ENCODE measurements at regions not wholly inside any gene's neighbourhood (a gene's known extent, or its start where the extent isn't known, plus 50 kb on each side); places are given as distances from the start of the nearest gene placed in this dataset.

GRCh38 chr6:167524261-167525111, 199.6 kb downstream of the TTLL2 start:
- DNase-seq (no peak), ATAC-seq (peak in 3 of 4 donors; percentile 21 to 23 (median 22))
- Histone ChIP-seq H3K27ac (no peak overlapping the region), H3K4me3 (no peak overlapping the region), H3K36me3 (no peaks in the 10 kb centered on the region), H3K27me3 (no peaks in the 10 kb centered on the region), H3K4me1 (no peaks in the 10 kb centered on the region), H3K9me3 (no peaks in the 10 kb centered on the region)
- WGBS (ENCODE audit: insufficient coverage, low coverage, low lambda C conversion rate, missing lambda C conversion rate), result 67% methylated on average over 8 of the region's 22 CpGs
- TF ChIP-seq POLR2A (IDR thresholded peaks at IDR 0.05), result no peak
- intact Hi-C loops (cut with DNase I), result no loop called here

DNA sequence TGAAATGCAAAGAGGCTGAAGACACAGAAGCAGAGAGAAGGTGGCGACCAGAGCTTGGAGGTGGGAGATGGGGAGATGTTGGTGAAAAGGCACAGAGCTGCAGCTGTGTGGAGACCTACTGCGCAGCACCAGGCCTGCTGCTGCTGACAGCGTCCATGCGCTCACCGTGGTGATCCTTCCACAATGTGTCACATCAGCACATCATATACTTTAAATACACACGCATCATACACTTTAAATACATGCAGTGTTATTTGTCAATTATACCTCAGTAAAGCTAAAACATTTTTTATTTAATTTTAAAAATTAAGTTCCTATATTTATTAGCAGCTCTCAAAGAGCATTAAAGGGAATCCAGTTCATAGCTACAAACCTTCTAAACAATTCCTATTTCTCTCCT, 200.9 kb downstream of the TTLL2 start:
- Histone ChIP-seq H3K4me1 (no peaks in the 10 kb centered on the region), H3K27ac (no peak overlapping the region), H3K36me3 (no peaks in the 10 kb centered on the region), H3K4me3 (no peak overlapping the region), H3K9me3 (no peaks in the 10 kb centered on the region), H3K27me3 (no peaks in the 10 kb centered on the region)
- no peak for TF ChIP-seq POLR2A (IDR thresholded peaks at IDR 0.05)
- TF ChIP-seq, protein P1, sequence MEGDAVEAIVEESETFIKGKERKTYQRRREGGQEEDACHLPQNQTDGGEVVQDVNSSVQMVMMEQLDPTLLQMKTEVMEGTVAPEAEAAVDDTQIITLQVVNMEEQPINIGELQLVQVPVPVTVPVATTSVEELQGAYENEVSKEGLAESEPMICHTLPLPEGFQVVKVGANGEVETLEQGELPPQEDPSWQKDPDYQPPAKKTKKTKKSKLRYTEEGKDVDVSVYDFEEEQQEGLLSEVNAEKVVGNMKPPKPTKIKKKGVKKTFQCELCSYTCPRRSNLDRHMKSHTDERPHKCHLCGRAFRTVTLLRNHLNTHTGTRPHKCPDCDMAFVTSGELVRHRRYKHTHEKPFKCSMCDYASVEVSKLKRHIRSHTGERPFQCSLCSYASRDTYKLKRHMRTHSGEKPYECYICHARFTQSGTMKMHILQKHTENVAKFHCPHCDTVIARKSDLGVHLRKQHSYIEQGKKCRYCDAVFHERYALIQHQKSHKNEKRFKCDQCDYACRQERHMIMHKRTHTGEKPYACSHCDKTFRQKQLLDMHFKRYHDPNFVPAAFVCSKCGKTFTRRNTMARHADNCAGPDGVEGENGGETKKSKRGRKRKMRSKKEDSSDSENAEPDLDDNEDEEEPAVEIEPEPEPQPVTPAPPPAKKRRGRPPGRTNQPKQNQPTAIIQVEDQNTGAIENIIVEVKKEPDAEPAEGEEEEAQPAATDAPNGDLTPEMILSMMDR (IDR thresholded peaks at IDR 0.05), result no peak
- intact Hi-C loops (cut with DNase I), result no loop called here
- no peak for ATAC-seq
- WGBS (ENCODE audit: insufficient coverage, low coverage, low lambda C conversion rate, missing lambda C conversion rate), result 93% methylated on average over 5 of the region's 6 CpGs
- no peak for DNase-seq

DNA sequence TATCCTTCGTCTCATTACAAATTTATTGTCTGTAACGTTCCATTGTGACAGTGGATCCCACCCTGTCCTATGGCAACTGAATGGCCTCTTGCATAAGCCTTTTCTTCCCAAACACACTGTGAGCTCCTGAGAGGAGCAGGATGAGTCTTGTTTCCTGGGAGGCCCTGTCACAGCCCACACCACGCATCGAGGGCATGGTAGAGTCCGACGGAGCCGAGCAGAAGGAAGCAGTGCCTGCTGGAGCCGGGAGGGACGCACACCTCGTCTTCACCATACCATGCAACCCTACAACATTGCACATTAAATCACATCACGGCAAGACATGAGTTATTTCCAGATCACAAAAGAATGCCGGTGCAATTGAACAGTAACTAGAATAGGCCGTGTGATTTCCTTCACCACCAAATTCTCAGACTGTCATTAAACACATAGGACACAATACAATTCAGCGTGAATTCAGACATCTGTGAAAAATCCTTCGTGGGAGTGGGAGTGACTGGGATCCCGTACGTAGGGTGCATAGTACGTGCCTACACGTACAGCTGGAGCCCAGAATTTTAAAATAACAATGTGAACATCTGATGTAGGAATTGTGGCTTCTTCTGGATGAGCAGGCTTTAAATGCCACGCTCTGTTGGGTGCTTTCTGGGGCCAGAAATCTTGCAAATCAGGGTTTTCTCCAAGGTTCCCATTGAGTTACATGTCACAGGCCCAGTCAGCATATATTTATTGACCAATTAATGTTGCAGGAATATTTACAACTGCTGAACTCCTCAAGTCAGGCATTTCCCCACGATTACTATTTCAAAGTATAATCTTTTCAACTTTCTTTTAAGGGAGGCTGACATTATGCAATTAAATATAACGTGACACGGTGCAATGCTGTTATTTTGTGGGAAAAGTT, 201.8 kb downstream of the TTLL2 start:
- no peak for TF ChIP-seq POLR2A (IDR thresholded peaks at IDR 0.05)
- TF ChIP-seq, protein P1 (IDR thresholded peaks at IDR 0.05), result no peak
- Histone ChIP-seq H3K36me3 (no peaks in the 10 kb centered on the region), H3K27ac (no peak overlapping the region), H3K27me3 (no peaks in the 10 kb centered on the region), H3K4me3 (no peak overlapping the region), H3K9me3 (no peaks in the 10 kb centered on the region), H3K4me1 (no peaks in the 10 kb centered on the region)
- intact Hi-C loops (cut with DNase I), result no loop called here
- 88% methylated on average over 22 of the region's 23 CpGs for WGBS (ENCODE audit: insufficient coverage, low coverage, low lambda C conversion rate, missing lambda C conversion rate)
- ATAC-seq (no peak), DNase-seq (no peak)

GRCh38 chr6:167528239-167528638, 203.4 kb downstream of the TTLL2 start:
- H3K27ac ChIP-seq, result no peak overlapping the region
- no peaks in the 10 kb centered on the region for H3K9me3 ChIP-seq
- H3K27me3 ChIP-seq, result no peaks in the 10 kb centered on the region
- H3K36me3 ChIP-seq, result no peaks in the 10 kb centered on the region
- TF ChIP-seq, protein P1 (IDR thresholded peaks at IDR 0.05), result no peak
- TF ChIP-seq POLR2A (IDR thresholded peaks at IDR 0.05), result no peak
- H3K4me3 ChIP-seq, result no peak overlapping the region
- no peak for DNase-seq
- ATAC-seq, result no peak
- intact Hi-C loops (cut with DNase I), result no loop called here
- H3K4me1 ChIP-seq, result peaks cover 0 to 3% (median 0%) of the 10 kb centered on the region in 4 donors
- 68% methylated on average over 2 of the region's 2 CpGs for WGBS (ENCODE audit: insufficient coverage, low coverage, low lambda C conversion rate, missing lambda C conversion rate)

DNA sequence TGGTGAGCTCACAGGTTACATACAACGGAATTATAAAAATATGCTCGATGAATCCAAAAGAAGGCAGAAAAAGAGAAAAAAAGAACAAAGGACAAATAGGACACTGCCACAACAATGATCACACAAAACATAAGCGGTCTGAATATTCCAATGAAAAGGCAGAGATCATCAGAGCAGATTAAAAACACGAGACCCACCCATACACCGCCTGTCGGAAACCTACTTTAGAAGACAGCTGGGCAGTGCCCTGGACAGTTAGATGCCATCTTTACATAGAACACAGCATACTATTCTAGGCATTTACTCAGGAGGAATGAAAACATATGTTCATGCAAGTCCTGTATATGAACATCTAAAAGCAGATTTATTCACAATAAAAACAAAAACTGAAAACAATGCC, 204.1 kb downstream of the TTLL2 start:
- no peak overlapping the region for H3K27ac ChIP-seq
- ATAC-seq, result no peak
- peaks cover 0 to 11% (median 4%) of the 10 kb centered on the region in 4 donors for H3K4me1 ChIP-seq
- DNase-seq, result no peak
- H3K9me3 ChIP-seq, result no peaks in the 10 kb centered on the region
- TF ChIP-seq, protein P1 (IDR thresholded peaks at IDR 0.05), result no peak
- no peak for TF ChIP-seq POLR2A (IDR thresholded peaks at IDR 0.05)
- H3K4me3 ChIP-seq, result no peak overlapping the region
- no peaks in the 10 kb centered on the region for H3K36me3 ChIP-seq
- 77% methylated on average over 6 of the region's 6 CpGs for WGBS (ENCODE audit: insufficient coverage, low coverage, low lambda C conversion rate, missing lambda C conversion rate)
- intact Hi-C loops (cut with DNase I), result no loop called here
- H3K27me3 ChIP-seq, result no peaks in the 10 kb centered on the region

Measured in right lobe of liver (tissue), 6 donors.